HPDE6-E6E7 (cell line): ENCODE measurements at regions not wholly inside any gene's neighbourhood (a gene's known extent, or its start where the extent isn't known, plus 50 kb on each side); places are given as distances from the start of the nearest gene placed in this dataset.

Source experiments
- DNase-seq: peaks from one replicate; pipeline ENCODE4 v3.0.0; 2011; ENCODE audit warnings: missing footprints; ENCODE audit errors: extremely low spot score

- DNase-seq = no peak
Measured at GRCh38 chrX:40316502-40316901, 218.7 kb upstream of the BCOR start.

GRCh38 chrX:40314070-40314469 lies 216.3 kb upstream of the BCOR start:
- no peak for DNase-seq

GRCh38 chrX:40313269-40313668 lies 215.5 kb upstream of the BCOR start:
- no peak for DNase-seq

- no peak for DNase-seq
Measured at GRCh38 chrX:40310447-40310846, 212.7 kb upstream of the BCOR start.

- DNase-seq = no peak
Measured at GRCh38 chrX:40310016-40310415, 212.3 kb upstream of the BCOR start.

- DNase-seq = no peak
Measured at GRCh38 chrX:40307871-40308270, 210.1 kb upstream of the BCOR start.

- no peak for DNase-seq
Measured at GRCh38 chrX:40304115-40304514, 206.4 kb upstream of the BCOR start.

- no peak for DNase-seq
Measured at GRCh38 chrX:40303256-40304077, 205.7 kb upstream of the BCOR start.

- DNase-seq = no peak
Measured at GRCh38 chrX:40300286-40300890, 202.6 kb upstream of the BCOR start.

GRCh38 chrX:40299641-40300046 lies 201.9 kb upstream of the BCOR start:
- DNase-seq = no peak

- no peak for DNase-seq
Measured at GRCh38 chrX:40298572-40299479, 201.1 kb upstream of the BCOR start.

- DNase-seq = no peak
Measured at GRCh38 chrX:40298069-40298468, 200.3 kb upstream of the BCOR start.

- DNase-seq = no peak
Measured at GRCh38 chrX:40291553-40291952, 193.8 kb upstream of the BCOR start.

GRCh38 chrX:40290517-40290916 lies 192.8 kb upstream of the BCOR start:
- no peak for DNase-seq

- DNase-seq = no peak
Measured at GRCh38 chrX:40285876-40286275, 188.1 kb upstream of the BCOR start.

GRCh38 chrX:40284852-40285251 lies 187.1 kb upstream of the BCOR start:
- no peak for DNase-seq

GRCh38 chrX:40283981-40284380 lies 186.2 kb upstream of the BCOR start:
- DNase-seq = no peak

GRCh38 chrX:40282946-40283660 lies 185.3 kb upstream of the BCOR start:
- no peak for DNase-seq

GRCh38 chrX:40282348-40282747 lies 184.6 kb upstream of the BCOR start:
- no peak for DNase-seq

- DNase-seq = no peak
Measured at GRCh38 chrX:40281336-40282005, 183.7 kb upstream of the BCOR start.

- no peak for DNase-seq
Measured at GRCh38 chrX:40279762-40280161, 182.0 kb upstream of the BCOR start.
